DMS79 (cell line): ENCODE measurements at regions not wholly inside any gene's neighbourhood (a gene's known extent, or its start where the extent isn't known, plus 50 kb on each side); places are given as distances from the start of the nearest gene placed in this dataset.
"Not testable (repeated sequence)": the region's sequence is repeated elsewhere in the genome, so short reads cannot be mapped to it uniquely, and the experiment has no call there.

Experiments used
- DNase-seq: peaks from one replicate; lab custom pipeline; 2025; lab: John Stamatoyannopoulos, UW

DNA sequence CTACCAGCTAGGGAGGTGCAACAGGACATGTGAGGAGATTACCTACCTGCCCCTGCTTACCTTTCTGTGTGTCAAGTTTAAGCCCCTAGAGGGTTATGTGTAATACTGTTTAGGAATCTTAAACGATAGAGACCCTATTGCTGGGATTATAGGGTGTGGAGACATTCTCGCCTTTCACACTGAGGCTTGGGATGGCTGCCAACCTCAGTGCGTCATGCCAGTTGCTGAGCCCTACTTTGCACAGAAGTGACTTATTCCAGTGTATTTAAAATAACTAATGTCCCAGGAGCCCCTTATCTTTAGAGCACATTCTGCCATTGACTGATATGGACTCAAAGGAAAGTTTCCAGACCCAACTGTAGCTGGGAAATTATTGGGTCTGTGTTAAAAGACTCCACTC, 76.6 kb upstream of the XPA start:
- DNase-seq, result no peak

GRCh38 chr9:97774673-97775072, 77.5 kb upstream of the XPA start:
- DNase-seq, result no peak

- not testable (repeated sequence) for DNase-seq
Observed at GRCh38 chr9:97778740-97779139, 74.3 kb upstream of the FOXE1 start.

- DNase-seq, result no peak
Observed at GRCh38 chr9:97779608-97780007, 73.4 kb upstream of the FOXE1 start.

DNA sequence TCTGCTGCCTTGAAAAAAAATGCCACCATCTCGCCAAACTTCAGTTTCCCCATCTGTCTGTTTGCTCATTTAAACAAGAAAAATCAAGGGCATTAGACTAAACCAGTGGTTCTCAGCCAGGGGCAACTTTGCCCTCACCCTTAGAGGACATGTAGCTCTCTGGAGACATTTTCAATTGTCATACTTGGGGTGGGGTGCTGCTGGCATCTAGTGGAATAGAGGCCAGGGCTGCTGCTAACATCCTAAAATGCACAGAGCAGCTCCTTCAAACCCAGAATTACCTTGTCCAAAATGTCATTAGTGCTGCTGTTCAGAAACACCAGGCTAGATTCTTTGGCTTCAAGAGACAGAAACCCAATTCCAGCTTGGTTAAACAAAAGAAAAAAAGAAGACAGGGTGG, 71.1 kb upstream of the FOXE1 start:
- no peak for DNase-seq

DNA sequence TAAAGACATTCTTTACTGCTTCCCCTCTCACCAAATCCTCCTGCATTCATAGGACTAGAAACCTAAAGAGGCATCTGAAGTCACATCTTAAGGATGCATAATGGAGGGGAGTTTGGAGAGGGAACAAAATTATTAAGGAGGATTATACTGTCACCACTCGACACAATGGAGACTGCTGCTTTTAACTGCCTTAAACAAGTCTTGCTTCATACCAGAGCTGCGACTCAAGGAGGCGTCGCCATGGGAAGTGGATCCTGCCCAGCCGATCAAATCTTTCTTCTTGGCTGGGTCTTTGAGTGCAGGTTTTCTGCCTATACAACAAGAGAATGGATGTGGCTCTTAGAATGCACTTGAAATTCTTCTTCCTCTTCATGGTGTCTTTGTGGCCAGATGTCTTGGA, 66.7 kb upstream of the FOXE1 start:
- peak; percentile 8 for DNase-seq

GRCh38 chr9:97787551-97787950, 65.5 kb upstream of the FOXE1 start:
- no peak for DNase-seq

- no peak for DNase-seq
Observed at GRCh38 chr9:97788763-97789663, 64.0 kb upstream of the FOXE1 start.

- DNase-seq, result no peak
Observed at GRCh38 chr9:97790542-97790941, 62.5 kb upstream of the FOXE1 start.

- DNase-seq, result no peak
Observed at GRCh38 chr9:97791542-97791941, 61.5 kb upstream of the FOXE1 start.

DNA sequence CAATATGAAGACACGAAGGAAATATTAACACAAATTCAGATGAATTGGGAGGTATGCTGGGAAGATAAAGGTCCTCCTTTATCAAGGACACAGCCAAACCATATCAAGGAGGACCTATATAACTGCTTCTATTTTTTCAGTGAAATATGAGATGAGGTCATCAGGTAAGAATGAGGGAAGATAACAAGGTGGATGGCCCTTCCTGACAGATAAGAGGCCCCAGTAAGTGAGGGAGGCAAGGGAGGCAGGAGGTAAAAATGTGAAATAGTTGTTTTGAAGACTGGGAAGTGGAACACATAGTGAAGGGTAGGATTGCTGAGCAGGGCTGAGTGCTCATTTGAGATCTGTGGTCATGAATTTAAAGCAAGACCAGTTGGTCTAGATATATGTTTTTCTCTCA, 60.0 kb upstream of the FOXE1 start:
- DNase-seq, result no peak

- no peak for DNase-seq
Observed at GRCh38 chr9:97794666-97795065, 58.4 kb upstream of the FOXE1 start.

- not testable (repeated sequence) for DNase-seq
Observed at GRCh38 chr9:97796176-97796575, 56.9 kb upstream of the FOXE1 start.

- no peak for DNase-seq
Observed at GRCh38 chr9:97801180-97801579, 51.8 kb upstream of the FOXE1 start.

DNA sequence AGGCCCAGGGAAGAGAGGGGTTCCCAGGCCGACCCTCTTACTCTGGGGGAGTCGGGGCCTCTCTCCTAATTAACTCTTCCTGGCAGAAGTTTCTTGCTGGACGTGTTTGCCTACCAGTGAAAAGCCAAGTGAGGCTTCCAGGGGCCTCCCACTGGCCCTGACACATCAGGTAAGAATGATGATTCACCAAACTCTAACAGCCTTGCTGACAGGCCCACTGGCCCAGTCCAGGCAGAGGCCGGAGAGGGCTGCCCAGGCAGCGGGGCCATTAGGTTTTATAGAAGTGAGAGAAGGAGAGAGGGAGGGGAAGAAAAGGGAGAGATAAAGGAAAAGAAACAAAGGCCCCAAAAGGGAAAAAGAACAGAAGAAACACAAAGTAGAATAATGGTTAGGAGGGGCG, 50.8 kb upstream of the FOXE1 start:
- DNase-seq, result no peak

DNA sequence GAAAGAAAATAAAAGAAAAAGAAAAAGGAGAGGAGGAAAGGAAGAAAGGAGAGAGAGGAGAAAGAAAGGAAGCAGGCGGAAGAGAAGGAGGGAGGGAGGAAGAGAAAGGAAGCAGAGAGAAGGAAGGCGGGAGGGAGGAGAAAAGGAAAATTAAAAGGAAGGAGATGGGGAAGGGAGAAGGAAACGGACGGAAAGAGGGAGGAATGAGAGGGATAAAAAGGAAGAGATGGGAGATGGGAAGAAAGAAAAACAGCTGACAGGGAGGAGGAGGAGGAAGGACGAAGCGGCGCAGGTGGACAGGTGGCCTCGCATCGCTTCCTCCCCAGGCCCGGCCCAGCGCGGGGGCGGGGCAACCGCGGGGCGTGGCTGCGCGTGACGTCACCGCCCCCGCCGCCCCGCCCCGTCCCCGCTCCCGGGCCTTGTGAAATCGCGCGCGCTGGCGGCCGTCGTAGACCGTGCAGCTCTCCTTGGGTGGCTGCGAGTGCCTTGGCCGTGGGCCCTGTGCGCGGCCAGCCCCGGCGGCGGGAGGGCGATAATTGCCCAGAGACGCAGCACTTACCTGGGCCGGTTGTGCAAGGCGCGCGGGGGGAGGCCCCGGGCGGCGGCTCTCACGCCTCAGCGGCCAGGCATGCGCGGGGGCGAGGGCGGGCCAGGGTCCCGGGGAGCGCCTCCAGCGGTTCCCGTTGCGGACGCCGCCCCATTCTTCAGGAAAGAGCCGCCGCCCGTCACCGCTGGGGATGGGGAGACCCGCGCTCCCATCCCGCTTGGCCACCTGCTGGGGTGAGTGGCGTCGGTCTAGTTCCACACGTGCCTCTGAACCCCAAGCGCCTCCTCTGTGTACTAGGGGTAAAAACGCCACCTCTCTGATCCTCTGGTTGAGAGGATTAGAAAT, 49.6 kb upstream of the FOXE1 start:
- DNase-seq, result peak; percentile 11
